ENCODE measurements at regions not wholly inside any gene's neighbourhood (a gene's known extent, or its start where the extent isn't known, plus 50 kb on each side); places are given as distances from the start of the nearest gene placed in this dataset.

- ATAC-seq (no peak), DNase-seq (no peak), FAIRE-seq (no peak)
- intact Hi-C loops (cut with DNase I), result no loop called here
- H3K9me3 ChIP-seq, result no peaks in the 10 kb centered on the region
- H3K4me3 ChIP-seq, result no peak overlapping the region
- no peaks in the 10 kb centered on the region for H3K27me3 ChIP-seq
- no peaks in the 10 kb centered on the region for H3K36me3 ChIP-seq
- no peaks in the 10 kb centered on the region for H3K4me1 ChIP-seq
- H3K27ac ChIP-seq, result no peak overlapping the region
- WGBS, 2 donors, result 82 to 84% methylated on average over 5 of the region's 5 CpGs
- no peak for TF ChIP-seq CTCF (IDR thresholded peaks at IDR 0.05)
These were observed 93.4 kb upstream of the DMAC1 start for GRCh38 chr9:7892975-7893374.

DNA sequence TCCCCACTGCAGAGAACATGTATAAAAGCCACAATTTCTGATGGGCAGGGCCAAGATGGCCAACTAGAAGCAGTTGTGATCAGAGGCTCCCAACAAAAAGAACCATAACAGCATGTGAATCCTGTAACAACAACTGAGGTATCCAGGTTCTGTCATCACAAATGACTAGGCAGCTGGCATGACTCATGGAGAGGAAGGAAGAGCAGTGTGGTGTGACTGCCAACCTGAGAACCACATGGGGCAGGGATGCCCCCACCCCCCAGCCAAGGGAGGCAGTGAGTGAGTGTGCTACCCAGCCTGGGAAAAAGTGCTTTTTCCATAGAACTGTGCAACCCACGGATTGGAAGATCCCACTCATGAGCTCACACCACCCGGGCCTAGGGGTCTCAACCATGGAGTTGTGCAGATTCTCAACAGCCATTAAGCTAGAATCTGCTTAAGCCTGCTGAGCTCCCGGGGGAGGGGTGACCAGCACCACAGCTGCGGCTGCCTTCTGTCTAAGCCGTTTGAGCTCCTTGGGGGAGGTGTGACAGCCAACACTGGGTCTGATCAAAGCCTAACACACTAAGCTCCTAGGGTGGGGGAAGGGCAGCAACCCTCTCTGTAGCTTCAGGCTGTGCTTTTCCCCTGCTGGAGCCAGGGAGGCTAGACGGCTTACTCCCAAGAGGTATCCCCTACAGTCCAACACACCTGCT is 80.1 kb upstream of the DMAC1 start:
- H3K9me3 ChIP-seq, result no peaks in the 10 kb centered on the region
- H3K27me3 ChIP-seq, result no peaks in the 10 kb centered on the region
- no peak for ATAC-seq
- no peak for FAIRE-seq
- DNase-seq, result no peak
- TF ChIP-seq CTCF (IDR thresholded peaks at IDR 0.05), result no peak
- no peak overlapping the region for H3K4me3 ChIP-seq
- WGBS, 2 donors, result 25 to 26% methylated on average over 6 of the region's 6 CpGs
- no peak overlapping the region for H3K27ac ChIP-seq
- intact Hi-C loops (cut with DNase I), result no loop called here
- H3K4me1 ChIP-seq, result no peaks in the 10 kb centered on the region
- H3K36me3 ChIP-seq, result no peaks in the 10 kb centered on the region

GRCh38 chr9:7871977-7872730 is 72.6 kb upstream of the DMAC1 start:
- DNase-seq (no peak), FAIRE-seq (no peak), ATAC-seq (no peak)
- WGBS, 2 donors, result 47 to 61% methylated on average over 2 of the region's 2 CpGs
- no peak overlapping the region for H3K27ac ChIP-seq
- no peak for TF ChIP-seq CTCF (IDR thresholded peaks at IDR 0.05)
- H3K36me3 ChIP-seq, result no peaks in the 10 kb centered on the region
- intact Hi-C loops (cut with DNase I), result no loop called here
- no peak overlapping the region for H3K4me3 ChIP-seq
- H3K9me3 ChIP-seq, result no peaks in the 10 kb centered on the region
- H3K4me1 ChIP-seq, result no peaks in the 10 kb centered on the region
- no peaks in the 10 kb centered on the region for H3K27me3 ChIP-seq

DNA sequence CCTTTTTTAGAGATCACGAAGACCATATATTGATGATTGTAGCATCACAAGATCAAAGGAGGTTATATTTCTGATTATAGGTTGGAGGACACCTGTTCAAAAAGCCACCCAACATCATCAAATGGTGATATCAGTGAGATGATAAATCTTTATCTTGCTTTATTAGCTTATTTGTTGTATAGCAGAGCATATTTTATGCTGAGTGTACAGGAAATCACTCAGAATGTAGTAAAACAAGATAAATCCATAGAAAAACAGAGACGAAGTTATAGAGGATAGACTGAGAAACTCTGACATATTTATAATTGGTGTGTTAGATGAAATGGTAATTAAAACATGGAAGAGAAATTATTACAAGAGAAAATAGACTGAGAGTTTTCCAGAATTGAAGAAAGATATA is 69.8 kb upstream of the DMAC1 start:
- Histone ChIP-seq H3K27ac (no peak overlapping the region), H3K36me3 (no peaks in the 10 kb centered on the region), H3K4me3 (no peak overlapping the region), H3K4me1 (no peaks in the 10 kb centered on the region), H3K9me3 (no peaks in the 10 kb centered on the region), H3K27me3 (no peaks in the 10 kb centered on the region)
- no peak for TF ChIP-seq CTCF (IDR thresholded peaks at IDR 0.05)
- DNase-seq (no peak), FAIRE-seq (no peak), ATAC-seq (no peak)
- intact Hi-C loops (cut with DNase I), result no loop called here
- WGBS, 2 donors, result 78 to 85% methylated on average over 2 of the region's 2 CpGs

GRCh38 chr9:7862170-7862569 is 62.6 kb upstream of the DMAC1 start:
- H3K4me1 ChIP-seq, result no peaks in the 10 kb centered on the region
- H3K27ac ChIP-seq, result no peak overlapping the region
- H3K4me3 ChIP-seq, result no peak overlapping the region
- intact Hi-C loops (cut with DNase I), result no loop called here
- H3K27me3 ChIP-seq, result no peaks in the 10 kb centered on the region
- no peak for TF ChIP-seq CTCF (IDR thresholded peaks at IDR 0.05)
- 63 to 82% methylated on average over 2 of the region's 2 CpGs for WGBS, 2 donors
- ATAC-seq (no peak), FAIRE-seq (no peak), DNase-seq (no peak)
- H3K36me3 ChIP-seq, result no peaks in the 10 kb centered on the region
- no peaks in the 10 kb centered on the region for H3K9me3 ChIP-seq

Data from pancreas (tissue), 10 donors.